AG08395 (cell line): ENCODE measurements at regions not wholly inside any gene's neighbourhood (a gene's known extent, or its start where the extent isn't known, plus 50 kb on each side); places are given as distances from the start of the nearest gene placed in this dataset.
"Not testable (repeated sequence)": the region's sequence is repeated elsewhere in the genome, so short reads cannot be mapped to it uniquely, and the experiment has no call there.

Experiments used
- DNase-seq: peaks from one replicate; pipeline ENCODE4 v3.0.0; 2012; ENCODE audit warnings: mixed read lengths, low spot score

DNA sequence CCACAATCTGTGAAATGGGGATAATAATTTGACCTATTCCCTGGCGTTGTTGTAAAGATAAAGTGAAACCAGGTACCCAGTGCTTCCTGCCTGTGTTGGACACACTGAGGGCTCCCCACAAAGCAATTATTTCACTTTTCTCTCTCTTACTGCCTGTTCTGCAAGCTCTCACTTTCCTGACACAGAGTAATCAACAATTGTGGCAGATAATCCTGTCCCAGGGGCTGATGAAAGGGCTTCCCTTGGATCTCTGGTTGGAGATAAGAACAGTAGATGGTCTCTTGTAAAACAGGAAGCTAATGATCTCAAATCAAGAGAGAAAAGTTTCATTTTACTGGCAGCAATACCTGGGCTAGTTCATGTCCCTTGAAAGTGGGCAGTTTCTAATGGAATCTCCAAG, 190.4 kb upstream of the EPHA4 start:
- no peak for DNase-seq

DNA sequence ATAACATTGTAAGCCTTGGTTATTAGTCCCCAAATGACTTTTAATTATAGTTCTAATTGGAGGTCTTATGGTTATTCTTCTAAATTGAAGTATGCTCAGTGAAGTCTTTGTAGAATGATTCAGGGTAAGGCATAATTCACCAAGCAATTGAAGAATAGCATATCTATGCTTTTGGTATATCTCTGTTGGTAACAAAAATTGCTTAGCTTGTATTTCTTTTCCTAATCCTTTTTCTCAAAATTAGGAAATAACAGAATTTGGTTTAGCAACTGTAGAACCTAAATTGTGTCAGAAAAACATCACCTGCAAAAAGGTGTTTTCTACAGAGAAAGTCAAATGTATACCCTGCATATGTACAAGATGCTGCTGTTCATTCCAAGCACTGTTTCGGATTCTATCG, 189.2 kb upstream of the EPHA4 start:
- no peak for DNase-seq

DNA sequence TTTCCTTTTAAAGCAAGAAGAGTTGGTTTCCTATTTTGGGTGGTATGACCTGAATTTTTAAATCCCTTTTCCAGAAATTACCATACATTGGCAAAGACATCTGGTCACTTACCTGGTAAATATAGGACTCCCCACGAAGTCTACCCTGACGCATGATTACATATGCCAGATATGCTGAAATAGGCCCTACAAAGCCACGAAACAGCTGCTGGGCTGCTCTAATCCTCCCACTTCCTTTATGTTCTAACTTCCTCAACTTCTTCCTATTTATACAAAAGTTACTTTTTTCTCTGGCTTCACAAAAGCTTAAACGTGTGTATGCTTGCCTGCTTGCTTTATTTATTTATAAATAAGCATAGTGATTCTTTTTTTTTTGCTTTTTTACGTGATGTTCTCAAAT, 186.0 kb upstream of the EPHA4 start:
- no peak for DNase-seq

DNA sequence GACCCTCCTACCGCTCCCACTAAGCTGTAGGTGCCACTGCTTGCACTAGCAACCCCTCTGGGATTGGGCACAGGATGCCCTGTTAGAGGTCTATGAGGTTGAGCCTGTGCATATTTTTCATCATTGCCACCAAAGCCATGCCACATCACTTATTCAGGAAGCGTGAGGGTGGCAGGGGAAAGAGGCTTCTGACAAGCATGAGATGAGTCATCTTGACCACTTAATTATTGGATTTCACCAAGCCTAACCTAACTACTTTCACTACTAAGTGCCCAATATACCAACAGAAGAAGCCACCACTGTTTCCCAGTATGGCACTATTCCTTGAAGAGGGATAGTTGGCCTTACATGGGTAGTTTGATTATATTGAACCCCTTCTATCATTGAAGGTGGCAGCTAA, 181.3 kb upstream of the EPHA4 start:
- no peak for DNase-seq

DNA sequence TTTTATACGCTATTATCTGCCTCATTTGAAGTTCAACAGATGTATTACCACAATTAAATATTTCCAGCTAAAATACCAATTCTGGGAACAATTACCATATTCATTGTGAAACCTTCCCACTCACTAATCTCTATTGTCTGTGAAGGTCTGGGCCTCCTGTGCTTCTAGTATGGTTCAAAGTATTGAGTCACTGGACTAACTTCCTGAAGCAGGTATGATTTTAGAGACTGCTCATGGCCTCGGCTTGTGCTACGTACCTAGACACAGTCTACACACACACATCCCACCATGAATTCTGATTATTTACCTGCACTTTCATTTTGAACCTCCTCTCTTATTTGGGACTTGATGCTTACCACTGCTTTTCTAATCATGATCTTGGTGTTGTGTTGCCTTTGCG, 180.7 kb upstream of the EPHA4 start:
- DNase-seq = no peak

DNA sequence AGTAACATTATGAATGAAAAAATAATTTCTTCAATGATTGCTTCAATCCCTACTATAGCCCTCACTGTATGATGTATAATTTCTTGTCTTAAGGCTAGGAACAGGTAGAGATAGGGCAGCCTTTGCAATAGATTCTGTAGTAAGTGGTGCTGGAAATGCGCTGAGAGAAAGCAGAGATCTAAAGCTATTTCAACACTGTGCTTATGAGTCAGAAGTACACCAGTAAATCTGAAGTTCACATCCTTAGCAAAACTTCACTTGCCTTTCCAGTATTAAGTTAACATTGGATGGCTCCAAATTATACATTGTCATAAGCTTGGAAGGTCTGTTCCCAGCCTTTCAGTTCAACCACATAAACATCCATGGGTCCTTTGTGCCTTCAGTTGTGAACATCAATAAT, 178.2 kb upstream of the EPHA4 start:
- DNase-seq = no peak

DNA sequence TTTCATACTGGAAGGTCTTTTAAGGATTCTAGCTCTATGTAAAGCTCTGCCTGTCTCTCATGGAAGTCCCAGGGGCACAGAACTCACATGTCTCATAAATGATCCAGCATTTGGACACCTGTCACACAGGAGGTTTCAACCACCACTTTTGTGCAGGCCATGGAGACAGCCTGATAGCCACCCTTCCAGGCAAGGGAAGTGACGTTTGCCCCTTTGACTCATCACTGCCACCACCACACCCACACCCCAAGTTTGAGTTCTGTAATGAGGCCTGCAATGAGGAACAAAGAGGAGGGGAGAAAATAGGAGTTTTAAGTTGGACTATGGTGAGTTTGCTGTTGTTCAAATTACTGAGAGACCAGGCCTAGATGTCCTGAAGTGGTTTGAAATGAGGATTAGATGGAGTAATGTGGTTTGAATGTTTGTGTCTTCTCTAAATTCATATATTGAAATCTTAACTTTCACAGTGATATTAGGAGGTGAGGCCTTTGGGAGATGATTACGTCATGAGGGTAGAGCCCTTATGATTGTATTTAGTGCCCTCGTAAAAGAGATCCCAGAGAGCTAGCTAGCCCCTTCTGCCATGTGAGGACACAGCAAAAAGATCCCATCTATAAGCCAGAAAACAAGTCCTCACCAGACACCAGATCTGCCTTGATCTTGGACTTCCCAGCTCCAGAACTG, 175.3 kb upstream of the EPHA4 start:
- no peak for DNase-seq

DNA sequence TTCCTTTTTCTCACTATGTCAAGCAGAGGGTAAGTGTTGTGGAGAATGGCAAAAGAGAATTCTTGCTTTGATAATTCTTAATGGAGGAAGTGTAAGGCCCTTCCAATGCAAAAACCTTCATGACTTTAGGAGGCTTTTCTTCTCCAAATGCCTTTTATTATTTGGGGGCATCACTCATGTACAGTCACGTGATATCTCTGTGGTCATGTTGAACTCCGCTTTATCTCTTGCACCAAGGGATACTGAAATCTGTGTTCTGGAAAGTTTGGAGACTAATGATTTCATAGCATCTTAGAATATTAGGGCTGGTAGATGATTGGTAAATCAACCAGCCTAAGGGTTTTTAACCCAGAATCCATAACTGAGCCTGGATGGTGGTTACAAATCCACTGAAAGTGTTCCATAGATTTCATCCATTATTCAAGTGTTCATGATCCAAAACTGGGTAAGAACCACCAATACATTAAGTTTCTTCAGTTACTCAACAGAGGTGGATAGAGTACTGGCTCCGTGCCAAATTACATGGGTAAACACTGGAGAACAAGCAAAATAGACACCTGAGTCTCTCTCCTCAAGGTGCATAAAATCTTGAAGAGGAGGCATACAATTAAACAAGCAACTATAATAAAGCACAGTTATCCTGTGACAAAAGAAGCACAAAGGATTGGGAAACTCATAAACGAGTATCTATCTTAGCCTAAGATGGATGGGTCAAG, 169.6 kb upstream of the EPHA4 start:
- no peak for DNase-seq

DNA sequence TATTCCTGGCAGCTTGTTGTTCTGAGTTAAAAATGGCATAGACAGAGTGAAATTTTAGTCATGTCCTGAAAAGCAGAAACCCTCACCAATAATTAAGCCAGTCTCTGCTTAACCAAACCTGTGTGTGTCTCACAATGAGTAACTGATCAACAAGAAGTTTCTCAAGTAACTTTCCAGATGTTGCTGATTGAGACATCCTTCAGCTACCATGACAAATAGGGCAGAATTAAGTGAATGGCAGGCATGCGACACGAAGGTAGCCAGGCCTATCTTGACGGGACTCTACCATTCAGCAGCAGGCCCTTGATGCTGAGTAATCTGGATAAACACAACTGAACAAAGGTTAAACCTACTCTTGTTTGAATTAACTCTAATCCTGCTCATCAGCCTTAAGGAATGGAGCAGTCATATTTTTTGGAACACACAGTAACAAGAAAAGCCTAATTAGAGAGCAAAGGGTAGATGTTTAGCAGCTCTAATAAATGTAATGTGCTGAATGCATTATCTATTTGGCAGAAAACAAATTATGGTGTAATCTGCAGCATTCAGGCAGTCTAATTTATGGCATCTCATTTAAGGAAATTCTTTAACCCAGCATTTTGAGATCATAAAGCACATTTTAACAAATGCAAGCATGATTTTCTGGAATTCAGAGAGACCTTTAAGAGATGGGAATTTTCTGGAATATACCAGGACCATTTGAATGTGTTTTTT, 159.5 kb upstream of the EPHA4 start:
- no peak for DNase-seq

DNA sequence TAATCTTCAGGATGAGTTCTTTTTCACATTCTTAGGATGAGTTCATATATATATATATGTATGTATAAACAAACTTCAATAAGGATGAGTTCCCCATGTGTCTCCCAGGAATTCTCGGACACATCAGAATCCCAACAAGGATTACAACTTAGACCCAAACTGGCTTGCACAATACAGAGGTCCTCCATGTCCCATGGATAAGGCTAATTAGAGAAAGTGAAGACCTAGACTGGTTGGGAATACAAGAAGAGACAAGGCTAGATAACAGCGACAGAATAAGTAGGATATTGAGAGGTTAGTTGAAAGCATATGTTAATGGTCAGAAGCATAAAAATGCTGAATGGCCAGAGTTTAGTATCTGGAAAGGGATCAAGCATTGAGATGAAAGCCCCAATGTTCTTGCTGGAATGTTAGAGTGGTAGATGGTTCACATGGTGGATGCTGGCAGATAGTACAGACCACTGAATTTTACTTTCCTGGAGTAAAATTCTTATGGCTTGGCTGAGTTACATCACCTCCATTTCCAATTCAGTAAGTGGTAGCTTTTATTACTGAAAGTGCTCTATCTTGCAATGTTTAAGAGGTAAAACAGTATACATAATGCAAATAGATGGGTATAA, 154.9 kb upstream of the EPHA4 start:
- DNase-seq = no peak

DNA sequence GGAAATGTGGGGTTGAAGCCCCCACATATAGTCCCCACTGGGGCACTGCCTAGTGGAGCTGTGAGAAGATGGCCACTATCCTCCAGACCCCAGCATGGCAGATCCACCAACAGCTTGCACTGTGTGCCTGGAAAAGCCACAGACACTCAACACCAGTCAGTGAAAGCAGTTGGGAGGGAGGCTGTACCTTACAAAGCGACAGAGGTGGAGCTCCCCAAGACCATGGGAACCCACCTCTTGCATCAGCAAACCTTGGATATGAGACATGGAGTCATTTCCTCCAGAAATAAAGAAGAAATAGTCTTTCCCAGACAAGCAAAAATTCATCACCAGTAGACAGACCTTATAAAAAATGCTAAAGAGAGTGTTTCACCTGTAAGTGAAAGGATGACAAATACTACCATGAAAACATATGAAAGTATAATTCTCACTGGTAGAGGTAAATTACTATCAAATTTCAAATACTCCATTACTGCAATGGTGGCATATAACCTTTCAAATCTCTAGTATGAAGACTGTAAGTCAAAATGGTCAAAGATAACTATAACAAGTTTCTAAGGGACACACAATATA, 152.6 kb upstream of the EPHA4 start:
- DNase-seq = no peak

DNA sequence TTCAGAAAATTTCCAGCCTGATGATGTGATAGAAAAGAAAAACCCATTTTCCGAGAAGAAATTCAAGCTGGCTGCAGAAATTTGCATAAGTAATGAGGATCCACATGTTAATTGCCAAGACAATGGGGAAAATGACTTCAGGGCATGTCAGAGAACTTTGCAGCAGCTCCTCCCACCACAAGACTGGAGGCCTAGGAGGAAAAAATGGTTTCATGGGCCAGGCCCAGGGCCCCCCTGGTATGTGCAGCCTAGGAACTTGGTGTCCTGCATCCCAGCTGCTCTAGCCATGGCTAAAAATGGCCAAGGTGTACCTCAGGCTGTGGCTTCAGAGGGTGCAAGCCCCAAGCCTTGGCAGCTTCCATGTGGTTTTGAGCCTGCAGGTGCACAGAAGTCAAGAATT, 152.0 kb upstream of the EPHA4 start:
- not testable (repeated sequence) for DNase-seq

DNA sequence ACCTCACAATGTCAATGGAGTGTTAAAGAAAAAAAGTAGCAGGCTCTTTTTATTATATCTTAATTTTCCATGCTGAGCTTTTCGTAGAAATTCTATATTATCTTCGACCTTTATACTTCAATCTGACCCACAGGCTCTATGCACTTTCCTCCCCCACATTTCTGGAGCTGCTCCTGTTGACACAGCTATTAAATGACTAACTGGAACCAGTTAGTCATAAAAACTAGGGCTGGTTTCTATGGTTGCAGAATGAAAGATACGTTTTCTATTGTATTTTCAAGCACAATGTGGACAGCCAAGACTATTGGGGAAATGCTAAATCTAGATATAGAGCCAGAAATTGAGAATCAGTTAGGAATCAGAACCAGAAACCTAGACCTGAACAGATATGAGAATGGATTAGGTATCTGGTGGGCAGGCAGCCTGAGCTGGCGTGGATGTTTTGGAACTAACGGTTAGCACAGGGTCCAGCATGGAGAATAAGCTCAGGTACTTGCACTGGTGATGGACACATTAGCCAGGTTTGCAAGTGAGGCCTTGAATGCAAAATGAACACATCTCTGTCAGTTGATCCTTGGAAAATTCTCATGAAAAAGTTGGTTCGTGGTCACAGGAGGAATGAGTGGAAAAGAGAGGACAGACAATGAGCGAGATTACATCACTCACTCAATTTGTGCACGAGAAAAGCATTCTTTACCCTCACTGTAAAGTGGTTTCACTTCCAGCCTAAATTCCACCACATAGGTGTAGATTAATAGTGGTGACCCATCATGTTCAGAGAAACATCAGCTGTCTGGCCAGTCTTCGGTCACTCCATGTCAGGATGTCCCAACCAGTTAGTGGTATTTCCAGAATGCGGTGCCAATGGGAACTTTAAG, 144.6 kb upstream of the EPHA4 start:
- DNase-seq = no peak

DNA sequence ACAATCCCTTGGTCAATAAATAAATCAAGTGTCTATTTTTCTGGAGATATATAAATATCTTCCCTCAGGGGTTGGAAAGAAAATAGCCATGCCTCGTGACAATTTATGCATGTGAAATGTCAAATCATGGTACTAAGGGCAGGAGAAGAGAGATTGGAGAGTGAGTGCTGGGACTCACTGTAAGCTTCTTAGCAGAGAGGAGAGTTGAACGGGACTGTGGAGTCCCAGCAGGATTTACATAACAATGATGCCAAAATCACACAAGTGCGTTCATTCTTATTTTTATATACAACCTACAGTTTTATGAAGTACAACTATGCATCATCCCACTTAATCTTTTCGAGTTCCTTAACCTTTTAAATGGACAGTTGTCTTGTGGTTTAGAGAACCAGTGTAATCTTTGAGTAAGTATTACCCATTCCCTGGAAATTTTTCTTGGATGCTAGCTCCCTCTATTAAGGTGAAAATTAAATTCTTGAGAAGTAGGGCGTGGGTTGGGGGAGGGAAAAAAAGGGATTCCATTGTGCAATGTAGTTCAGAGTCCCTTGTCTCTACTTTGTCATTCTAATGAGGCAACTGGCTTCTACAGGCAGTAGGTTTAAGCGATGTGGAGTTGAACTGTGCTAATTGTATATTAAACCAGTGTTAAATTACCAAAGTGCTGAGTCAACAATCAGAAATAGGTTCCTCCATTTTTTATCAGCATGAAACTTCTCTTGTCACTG, 143.6 kb upstream of the EPHA4 start:
- DNase-seq = no peak

DNA sequence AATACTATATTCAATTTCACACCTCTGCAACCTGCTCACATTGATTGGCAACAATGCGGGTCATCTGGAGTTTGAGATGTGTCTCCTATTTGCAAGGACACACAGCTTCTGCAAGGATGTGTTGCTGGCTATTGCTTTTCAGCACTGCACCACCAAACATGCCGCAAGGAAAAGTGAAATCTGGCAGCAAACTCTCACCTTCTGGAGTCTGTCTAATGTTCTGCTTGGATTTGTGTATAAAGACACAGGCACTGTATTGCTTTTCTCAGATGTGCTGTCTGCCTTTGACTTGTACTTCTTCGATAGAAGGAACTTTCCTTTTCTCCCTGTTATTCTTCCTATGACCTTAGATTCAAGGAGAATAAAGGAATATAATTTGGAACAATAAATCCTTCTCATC, 138.6 kb upstream of the EPHA4 start:
- DNase-seq = no peak

DNA sequence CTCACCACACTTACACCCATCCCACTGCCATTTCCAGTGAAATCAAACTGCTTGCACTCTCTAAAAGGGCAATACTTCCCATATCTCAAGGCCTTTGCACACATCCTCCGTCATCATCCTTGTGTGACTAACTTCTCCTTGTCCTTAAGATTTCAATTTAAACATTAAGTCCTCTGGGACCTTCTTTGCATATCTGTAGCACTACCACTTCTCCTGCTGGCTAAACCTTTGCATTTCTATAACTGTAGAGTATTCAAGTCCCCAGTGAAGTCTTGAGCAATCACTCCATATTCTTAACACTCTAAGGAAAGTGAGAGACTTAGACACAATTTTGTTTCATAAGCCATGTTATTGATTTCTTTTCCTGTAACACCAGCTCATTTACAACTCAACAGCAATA, 136.8 kb upstream of the EPHA4 start:
- DNase-seq = no peak

DNA sequence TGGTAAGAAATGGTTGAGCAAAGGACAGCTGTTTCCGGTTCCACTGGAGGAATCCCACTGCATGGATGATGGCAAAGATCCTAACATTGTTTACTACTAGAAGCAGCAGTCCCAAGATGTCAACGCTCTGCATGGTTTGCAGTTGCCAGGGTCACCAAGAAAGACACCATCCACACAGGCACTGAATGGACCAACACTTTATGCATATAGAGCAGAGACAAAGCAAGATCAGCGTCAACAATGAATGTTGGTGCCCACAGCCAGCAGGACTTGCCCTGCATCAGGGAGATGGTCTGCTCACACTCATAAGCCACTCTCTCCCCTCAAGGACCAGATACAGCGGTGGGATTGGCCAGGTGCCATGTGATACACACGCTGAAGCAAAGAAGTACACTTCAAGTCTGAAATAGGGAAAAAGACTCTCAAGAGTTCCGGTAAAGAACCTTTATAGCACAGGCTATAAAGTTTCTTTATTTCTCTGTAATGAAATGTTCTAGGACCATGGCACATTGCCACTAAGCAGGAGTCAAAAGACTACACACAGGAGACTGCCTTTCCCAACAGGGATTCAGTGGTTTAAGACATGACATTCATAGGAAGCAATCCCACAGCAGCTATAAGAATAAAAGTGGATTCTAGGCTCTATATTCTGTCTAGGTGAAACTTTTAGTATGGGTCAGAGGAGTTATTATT, 133.2 kb upstream of the EPHA4 start:
- no peak for DNase-seq

DNA sequence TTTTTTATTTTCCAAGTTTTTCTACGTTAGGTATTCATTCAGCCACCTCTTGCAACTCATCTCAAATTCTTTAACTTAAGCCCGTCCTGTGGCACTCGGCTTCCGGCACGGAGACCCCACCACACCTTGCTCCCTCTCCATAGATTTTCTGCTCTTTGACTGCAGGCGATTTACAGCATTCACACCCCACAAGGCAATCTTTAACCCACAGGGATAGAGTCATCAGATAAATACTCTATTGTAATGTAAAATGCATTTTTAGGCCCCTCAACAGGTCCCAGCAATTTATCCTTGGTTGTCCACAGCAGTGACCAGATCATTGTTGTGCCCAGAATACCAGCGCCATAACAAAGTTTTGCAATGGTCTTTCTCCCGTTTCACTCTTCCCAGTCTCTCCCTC, 132.3 kb upstream of the EPHA4 start:
- no peak for DNase-seq

DNA sequence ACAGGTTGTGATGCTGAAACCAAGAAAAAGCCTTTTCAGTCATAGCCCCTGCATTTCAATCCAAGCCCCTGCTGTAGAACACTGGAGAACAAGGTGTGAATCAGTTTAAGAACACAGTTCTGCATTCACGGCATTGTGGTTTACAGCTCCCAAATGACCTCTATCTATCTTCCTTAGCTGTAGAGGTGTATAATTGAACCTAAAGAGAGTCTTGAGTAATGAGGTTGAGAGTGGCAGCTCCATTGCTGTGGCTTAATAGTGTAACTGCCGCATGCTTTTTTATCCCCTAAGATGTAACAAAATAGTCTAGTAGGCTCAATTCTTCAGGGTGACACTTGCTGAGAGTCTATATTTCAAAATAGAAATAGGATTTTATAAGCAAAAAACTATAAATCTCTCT, 121.3 kb upstream of the EPHA4 start:
- DNase-seq = no peak

DNA sequence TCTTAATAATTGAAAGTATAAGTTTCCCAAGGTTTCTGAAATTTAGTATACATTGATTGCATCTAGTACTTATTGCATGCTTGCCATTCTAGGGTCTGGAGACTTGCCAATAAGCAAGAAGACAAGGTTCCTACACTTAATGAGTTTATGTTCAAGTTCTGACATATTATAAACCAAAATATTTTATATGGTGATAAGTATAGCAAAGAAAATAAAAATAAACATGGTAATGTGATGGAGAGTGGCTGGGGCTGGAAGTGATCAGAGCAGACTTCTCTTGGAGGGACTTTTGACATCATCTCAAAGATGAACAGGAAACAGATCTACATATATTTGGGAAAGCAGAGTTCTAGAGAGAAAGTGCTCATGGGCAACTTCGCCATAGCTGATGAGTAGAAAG, 119.5 kb upstream of the EPHA4 start:
- no peak for DNase-seq
